Limb (tissue), 2 donors: ENCODE measurements at regions not wholly inside any gene's neighbourhood (a gene's known extent, or its start where the extent isn't known, plus 50 kb on each side); places are given as distances from the start of the nearest gene placed in this dataset.

ENCODE experiments used
- DNase-seq, 2 donors: peaks; one replicate each; pipeline ENCODE4 v3.0.0-alpha.2; 2016; ENCODE audit errors: extremely low spot score in 2 of 2

- DNase-seq = no peak
These were observed 159.1 kb downstream of the RASSF9 start for GRCh38 chr12:85676816-85677749.

- no peak for DNase-seq
These were observed 156.9 kb downstream of the RASSF9 start for GRCh38 chr12:85679296-85679695.

- DNase-seq = no peak
These were observed 155.3 kb downstream of the RASSF9 start for GRCh38 chr12:85680881-85681280.

GRCh38 chr12:85681333-85681732 is 154.9 kb downstream of the RASSF9 start:
- DNase-seq = no peak

GRCh38 chr12:85683051-85683450 is 153.2 kb downstream of the RASSF9 start:
- no peak for DNase-seq

GRCh38 chr12:85688837-85689236 is 147.4 kb downstream of the RASSF9 start:
- DNase-seq = no peak

GRCh38 chr12:85690146-85690545 is 146.1 kb downstream of the RASSF9 start:
- no peak for DNase-seq

GRCh38 chr12:85693093-85693665 is 143.0 kb downstream of the RASSF9 start:
- no peak for DNase-seq

GRCh38 chr12:85695097-85695715 is 141.0 kb downstream of the RASSF9 start:
- no peak for DNase-seq

- no peak for DNase-seq
These were observed 139.2 kb downstream of the RASSF9 start for GRCh38 chr12:85697003-85697402.

GRCh38 chr12:85698937-85699336 is 137.3 kb downstream of the RASSF9 start:
- DNase-seq = no peak

GRCh38 chr12:85708775-85709174 is 127.4 kb downstream of the RASSF9 start:
- DNase-seq = no peak

- DNase-seq = no peak
These were observed 124.3 kb downstream of the RASSF9 start for GRCh38 chr12:85711735-85712390.

- peak in 1 of 2 donors; percentile 47 for DNase-seq
These were observed 122.8 kb downstream of the RASSF9 start for GRCh38 chr12:85713373-85713772.

- DNase-seq = no peak
These were observed 121.8 kb downstream of the RASSF9 start for GRCh38 chr12:85714425-85714824.

- no peak for DNase-seq
These were observed 115.7 kb downstream of the RASSF9 start for GRCh38 chr12:85720308-85721033.

GRCh38 chr12:85725991-85726390 is 110.2 kb downstream of the RASSF9 start:
- no peak for DNase-seq

GRCh38 chr12:85733221-85733840 is 102.9 kb downstream of the RASSF9 start:
- no peak for DNase-seq

- no peak for DNase-seq
These were observed 102.2 kb downstream of the RASSF9 start for GRCh38 chr12:85733984-85734383.

GRCh38 chr12:85740186-85740585 is 96.0 kb downstream of the RASSF9 start:
- DNase-seq = peak in 1 of 2 donors; percentile 44

- DNase-seq = no peak
These were observed 95.2 kb downstream of the RASSF9 start for GRCh38 chr12:85741046-85741445.
